Keratinocyte (primary cell): ENCODE measurements at regions not wholly inside any gene's neighbourhood (a gene's known extent, or its start where the extent isn't known, plus 50 kb on each side); places are given as distances from the start of the nearest gene placed in this dataset.

ENCODE experiments used
- EZH2 ChIP-seq: IDR thresholded peaks from one replicate; pipeline ENCODE4 v1.6.1; 2012; ENCODE audit warnings: inconsistent platforms, mild to moderate bottlenecking, low read length, moderate library complexity
- TF ChIP-seq, protein P1 (sequence below), 3 experiments: IDR thresholded peaks in 1 of 3; conservative IDR thresholded peaks in 1 of 3; optimal IDR thresholded peaks in 1 of 3; 2 replicates in 2 of 3; 3 replicates in 1 of 3; pipeline versions ENCODE3 to v1.5.1; 2011; ENCODE audit warnings: low read length in 3 of 3, mild to moderate bottlenecking in 3 of 3, moderate library complexity in 2 of 3, control low read depth in 1 of 3, inconsistent platforms in 1 of 3; ENCODE audit not compliant: insufficient read depth in 2 of 3; ENCODE audit errors: extremely low read depth in 1 of 3

- TF ChIP-seq, protein P1, sequence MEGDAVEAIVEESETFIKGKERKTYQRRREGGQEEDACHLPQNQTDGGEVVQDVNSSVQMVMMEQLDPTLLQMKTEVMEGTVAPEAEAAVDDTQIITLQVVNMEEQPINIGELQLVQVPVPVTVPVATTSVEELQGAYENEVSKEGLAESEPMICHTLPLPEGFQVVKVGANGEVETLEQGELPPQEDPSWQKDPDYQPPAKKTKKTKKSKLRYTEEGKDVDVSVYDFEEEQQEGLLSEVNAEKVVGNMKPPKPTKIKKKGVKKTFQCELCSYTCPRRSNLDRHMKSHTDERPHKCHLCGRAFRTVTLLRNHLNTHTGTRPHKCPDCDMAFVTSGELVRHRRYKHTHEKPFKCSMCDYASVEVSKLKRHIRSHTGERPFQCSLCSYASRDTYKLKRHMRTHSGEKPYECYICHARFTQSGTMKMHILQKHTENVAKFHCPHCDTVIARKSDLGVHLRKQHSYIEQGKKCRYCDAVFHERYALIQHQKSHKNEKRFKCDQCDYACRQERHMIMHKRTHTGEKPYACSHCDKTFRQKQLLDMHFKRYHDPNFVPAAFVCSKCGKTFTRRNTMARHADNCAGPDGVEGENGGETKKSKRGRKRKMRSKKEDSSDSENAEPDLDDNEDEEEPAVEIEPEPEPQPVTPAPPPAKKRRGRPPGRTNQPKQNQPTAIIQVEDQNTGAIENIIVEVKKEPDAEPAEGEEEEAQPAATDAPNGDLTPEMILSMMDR (optimal IDR thresholded peaks at IDR 0.05 in 1 of 3, IDR thresholded peaks at IDR 0.05 in 1 of 3, conservative IDR thresholded peaks at IDR 0.05 in 1 of 3; ENCODE audit: extremely low read depth in 1 of 3, insufficient read depth in 2 of 3, low read length in 3 of 3), result no peak
- TF ChIP-seq EZH2, result no peak
Observed at GRCh38 chr2:163187995-163188655, 349.6 kb upstream of the KCNH7 start.
